ENCODE measurements at regions not wholly inside any gene's neighbourhood (a gene's known extent, or its start where the extent isn't known, plus 50 kb on each side); places are given as distances from the start of the nearest gene placed in this dataset.
"Not testable (repeated sequence)": the region's sequence is repeated elsewhere in the genome, so short reads cannot be mapped to it uniquely, and the experiment has no call there.

GRCh38 chr7:49088017-49088416, 163.7 kb downstream of the CDC14C start:
- DNase-seq (ENCODE audit: insufficient read length, low spot score), result no peak
- FAIRE-seq, result no peak
- TF ChIP-seq POLR2A (IDR thresholded peaks at IDR 0.05; ENCODE audit: low read depth, low read length), result no peak

- TF ChIP-seq POLR2A (IDR thresholded peaks at IDR 0.05; ENCODE audit: low read depth, low read length), result no peak
- DNase-seq (ENCODE audit: insufficient read length, low spot score), result no peak
- no peak for FAIRE-seq
Observed at GRCh38 chr7:49089717-49090116, 165.4 kb downstream of the CDC14C start.

GRCh38 chr7:49091089-49091488, 166.7 kb downstream of the CDC14C start:
- TF ChIP-seq POLR2A (IDR thresholded peaks at IDR 0.05; ENCODE audit: low read depth, low read length), result no peak
- DNase-seq (ENCODE audit: insufficient read length, low spot score), result no peak
- FAIRE-seq, result no peak

- DNase-seq (ENCODE audit: insufficient read length, low spot score), result no peak
- FAIRE-seq, result peak; percentile 60
- no peak for TF ChIP-seq POLR2A (IDR thresholded peaks at IDR 0.05; ENCODE audit: low read depth, low read length)
Observed at GRCh38 chr7:49091519-49091918, 167.2 kb downstream of the CDC14C start.

GRCh38 chr7:49093218-49093617, 168.9 kb downstream of the CDC14C start:
- FAIRE-seq, result no peak

GRCh38 chr7:49094866-49095265, 170.5 kb downstream of the CDC14C start:
- FAIRE-seq (no peak), DNase-seq (ENCODE audit: insufficient read length, low spot score) (no peak)
- TF ChIP-seq POLR2A (IDR thresholded peaks at IDR 0.05; ENCODE audit: low read depth, low read length), result no peak

More at GRCh38 chr7:49093218-49093617, 168.9 kb downstream of the CDC14C start:
- no peak for TF ChIP-seq POLR2A (IDR thresholded peaks at IDR 0.05; ENCODE audit: low read depth, low read length)
- no peak for DNase-seq (ENCODE audit: insufficient read length, low spot score)

GRCh38 chr7:49099587-49100326, 175.4 kb downstream of the CDC14C start:
- DNase-seq (ENCODE audit: insufficient read length, low spot score) (no peak), FAIRE-seq (no peak)
- no peak for TF ChIP-seq POLR2A (IDR thresholded peaks at IDR 0.05; ENCODE audit: low read depth, low read length)

- DNase-seq (ENCODE audit: insufficient read length, low spot score); FAIRE-seq: not testable (repeated sequence)
Observed at GRCh38 chr7:49100908-49101740, 176.8 kb downstream of the CDC14C start.

GRCh38 chr7:49102411-49102810, 178.1 kb downstream of the CDC14C start:
- no peak for TF ChIP-seq POLR2A (IDR thresholded peaks at IDR 0.05; ENCODE audit: low read depth, low read length)
- DNase-seq (ENCODE audit: insufficient read length, low spot score) (no peak), FAIRE-seq (no peak)

- TF ChIP-seq POLR2A (IDR thresholded peaks at IDR 0.05; ENCODE audit: low read depth, low read length), result no peak
- no peak for FAIRE-seq
- DNase-seq (ENCODE audit: insufficient read length, low spot score), result no peak
Observed at GRCh38 chr7:49111706-49112105, 187.4 kb downstream of the CDC14C start.

GRCh38 chr7:49112222-49112621, 187.9 kb downstream of the CDC14C start:
- FAIRE-seq (no peak), DNase-seq (ENCODE audit: insufficient read length, low spot score) (no peak)
- TF ChIP-seq POLR2A (IDR thresholded peaks at IDR 0.05; ENCODE audit: low read depth, low read length), result no peak

- TF ChIP-seq POLR2A (IDR thresholded peaks at IDR 0.05; ENCODE audit: low read depth, low read length), result no peak
- DNase-seq (ENCODE audit: insufficient read length, low spot score), result no peak
- FAIRE-seq, result no peak
Observed at GRCh38 chr7:49112647-49113046, 188.3 kb downstream of the CDC14C start.

- FAIRE-seq, result no peak
Observed at GRCh38 chr7:49119706-49120105, 195.4 kb downstream of the CDC14C start.

GRCh38 chr7:49125246-49125645, 200.9 kb downstream of the CDC14C start:
- FAIRE-seq (no peak), DNase-seq (ENCODE audit: insufficient read length, low spot score) (no peak)
- no peak for TF ChIP-seq POLR2A (IDR thresholded peaks at IDR 0.05; ENCODE audit: low read depth, low read length)

More at GRCh38 chr7:49119706-49120105, 195.4 kb downstream of the CDC14C start:
- no peak for DNase-seq (ENCODE audit: insufficient read length, low spot score)
- no peak for TF ChIP-seq POLR2A (IDR thresholded peaks at IDR 0.05; ENCODE audit: low read depth, low read length)
